ENCODE measurements at regions not wholly inside any gene's neighbourhood (a gene's known extent, or its start where the extent isn't known, plus 50 kb on each side); places are given as distances from the start of the nearest gene placed in this dataset.
A peak's percentile ranks its signal among the peaks of the same experiment; 100 is the strongest.

GRCh38 chr13:97577026-97577425 is 143.1 kb downstream of the RAP2A start:
- peaks cover 6% of the 10 kb centered on the region for H3K36me3 Mint-ChIP-seq (ENCODE audit: low read depth)
- no peak overlapping the region for H3K27ac Mint-ChIP-seq
- no peak for DNase-seq
- peaks cover 9% of the 10 kb centered on the region for H3K9me3 Mint-ChIP-seq
- no peaks in the 10 kb centered on the region for H3K4me1 ChIP-seq (ENCODE audit: control insufficient read depth, insufficient read depth, low read length)
- no peak overlapping the region for H3K4me3 Mint-ChIP-seq
- no peaks in the 10 kb centered on the region for H3K27me3 Mint-ChIP-seq (ENCODE audit: insufficient read depth)
- H3K9me3 ChIP-seq (ENCODE audit: control insufficient read depth, low read length): peaks cover 9% of the 10 kb centered on the region
- no peak overlapping the region for H3K27ac ChIP-seq (ENCODE audit: low read depth, low read length)
- no CpG with 5 or more reads among the region's 2 CpGs for WGBS, 2 experiments (ENCODE audit: insufficient coverage in 1 of 2, insufficient read length in 1 of 2)
- H3K4me3 ChIP-seq (ENCODE audit: low read length): peak overlapping the region; percentile 68
- no peaks in the 10 kb centered on the region for H3K27me3 ChIP-seq (ENCODE audit: control insufficient read depth, insufficient read depth, low read length, poor library complexity, severe bottlenecking)
- TF ChIP-seq CTCF (conservative IDR thresholded peaks at IDR 0.05): no peak
- H3K36me3 ChIP-seq (ENCODE audit: control insufficient read depth, insufficient read depth, low read length): no peaks in the 10 kb centered on the region
- no peak overlapping the region for H3K9ac ChIP-seq (ENCODE audit: extremely low read depth, low read length, poor library complexity, severe bottlenecking)
- H3K4me1 Mint-ChIP-seq: peaks cover 25% of the 10 kb centered on the region

- Mint-ChIP-seq H3K4me1 (peaks cover 16% of the 10 kb centered on the region), H3K27ac (no peak overlapping the region), H3K27me3 (ENCODE audit: insufficient read depth) (no peaks in the 10 kb centered on the region), H3K4me3 (no peak overlapping the region), H3K36me3 (ENCODE audit: low read depth) (peaks cover 7% of the 10 kb centered on the region), H3K9me3 (peaks cover 18% of the 10 kb centered on the region)
- H3K9me3 ChIP-seq (ENCODE audit: control insufficient read depth, low read length): peaks cover 19% of the 10 kb centered on the region
- no peak overlapping the region for H3K27ac ChIP-seq (ENCODE audit: low read depth, low read length)
- WGBS, 2 experiments (ENCODE audit: insufficient coverage in 1 of 2, insufficient read length in 1 of 2): 75 to 100% methylated on average over 1 to 5 of the region's 5 CpGs
- no peaks in the 10 kb centered on the region for H3K27me3 ChIP-seq (ENCODE audit: control insufficient read depth, insufficient read depth, low read length, poor library complexity, severe bottlenecking)
- DNase-seq: no peak
- H3K9ac ChIP-seq (ENCODE audit: extremely low read depth, low read length, poor library complexity, severe bottlenecking): no peak overlapping the region
- peaks cover 4% of the 10 kb centered on the region for H3K4me1 ChIP-seq (ENCODE audit: control insufficient read depth, insufficient read depth, low read length)
- no peaks in the 10 kb centered on the region for H3K36me3 ChIP-seq (ENCODE audit: control insufficient read depth, insufficient read depth, low read length)
- H3K4me3 ChIP-seq (ENCODE audit: low read length): no peak overlapping the region
- TF ChIP-seq CTCF (conservative IDR thresholded peaks at IDR 0.05): no peak
These were observed 148.2 kb downstream of the RAP2A start for GRCh38 chr13:97582170-97582569.

GRCh38 chr13:97583907-97584497 is 150.0 kb downstream of the RAP2A start:
- Histone ChIP-seq H3K36me3 (ENCODE audit: control insufficient read depth, insufficient read depth, low read length) (no peaks in the 10 kb centered on the region), H3K9ac (ENCODE audit: extremely low read depth, low read length, poor library complexity, severe bottlenecking) (no peak overlapping the region), H3K27me3 (ENCODE audit: control insufficient read depth, insufficient read depth, low read length, poor library complexity, severe bottlenecking) (no peaks in the 10 kb centered on the region), H3K4me1 (ENCODE audit: control insufficient read depth, insufficient read depth, low read length) (peaks cover 4% of the 10 kb centered on the region), H3K27ac (ENCODE audit: low read depth, low read length) (no peak overlapping the region), H3K4me3 (ENCODE audit: low read length) (peak overlapping the region; percentile 2), H3K9me3 (ENCODE audit: control insufficient read depth, low read length) (peaks cover 18% of the 10 kb centered on the region)
- Mint-ChIP-seq H3K27me3 (ENCODE audit: insufficient read depth) (no peaks in the 10 kb centered on the region), H3K4me3 (no peak overlapping the region), H3K4me1 (peaks cover 9% of the 10 kb centered on the region), H3K36me3 (ENCODE audit: low read depth) (peaks cover 7% of the 10 kb centered on the region), H3K27ac (no peak overlapping the region), H3K9me3 (peaks cover 16% of the 10 kb centered on the region)
- 97 to 100% methylated on average over 3 of the region's 3 CpGs for WGBS, 2 experiments (ENCODE audit: insufficient coverage in 1 of 2, insufficient read length in 1 of 2)
- no peak for DNase-seq
- TF ChIP-seq CTCF (conservative IDR thresholded peaks at IDR 0.05): no peak

Measured in endodermal cell (in vitro differentiated cells).